ENCODE measurements at regions not wholly inside any gene's neighbourhood (a gene's known extent, or its start where the extent isn't known, plus 50 kb on each side); places are given as distances from the start of the nearest gene placed in this dataset.

DNA sequence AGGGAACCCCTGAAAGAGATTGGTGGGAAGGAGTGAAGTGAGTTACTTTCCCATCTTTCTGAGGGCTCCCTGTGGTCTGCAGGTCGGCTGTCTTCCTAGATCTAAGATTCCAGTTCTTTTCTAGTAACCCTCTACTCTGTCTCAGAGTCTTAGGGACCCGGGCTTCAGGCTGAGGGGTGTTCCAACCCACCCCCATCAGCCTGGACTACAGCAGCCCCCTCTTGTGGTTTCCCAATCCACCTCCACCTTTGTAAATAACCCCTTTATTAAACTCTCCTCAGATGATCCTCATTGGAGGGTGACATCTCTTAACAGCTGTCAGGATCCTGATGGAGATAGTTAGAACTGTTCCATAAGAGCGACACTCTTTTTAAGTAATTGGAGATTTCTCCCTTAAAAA lies 300.4 kb downstream of the LRFN2 start:
- no peaks in the 10 kb centered on the region for H3K9me2 ChIP-seq (replicated peaks; ENCODE audit: control insufficient read depth, low read length)
- H3K4me2 ChIP-seq (ENCODE audit: low read length), result no peak overlapping the region
- no peaks in the 10 kb centered on the region for H3K79me2 ChIP-seq (ENCODE audit: control insufficient read depth, low read length)
- H3F3A ChIP-seq (ENCODE audit: control insufficient read depth, insufficient read depth), result no peaks in the 10 kb centered on the region
- H3K4me3 ChIP-seq (ENCODE audit: low read length), result no peak overlapping the region
- H3K36me3 ChIP-seq (ENCODE audit: control insufficient read depth, low read length), result no peaks in the 10 kb centered on the region
- no peaks in the 10 kb centered on the region for H4K20me1 ChIP-seq (ENCODE audit: control insufficient read depth, insufficient read depth, low read depth, low read length)
- H3K27ac ChIP-seq (ENCODE audit: low read depth, low read length), result no peak overlapping the region
- H3K9me3 ChIP-seq (ENCODE audit: control insufficient read depth, insufficient read depth, low read length), result no peaks in the 10 kb centered on the region
- TF ChIP-seq, protein P1, sequence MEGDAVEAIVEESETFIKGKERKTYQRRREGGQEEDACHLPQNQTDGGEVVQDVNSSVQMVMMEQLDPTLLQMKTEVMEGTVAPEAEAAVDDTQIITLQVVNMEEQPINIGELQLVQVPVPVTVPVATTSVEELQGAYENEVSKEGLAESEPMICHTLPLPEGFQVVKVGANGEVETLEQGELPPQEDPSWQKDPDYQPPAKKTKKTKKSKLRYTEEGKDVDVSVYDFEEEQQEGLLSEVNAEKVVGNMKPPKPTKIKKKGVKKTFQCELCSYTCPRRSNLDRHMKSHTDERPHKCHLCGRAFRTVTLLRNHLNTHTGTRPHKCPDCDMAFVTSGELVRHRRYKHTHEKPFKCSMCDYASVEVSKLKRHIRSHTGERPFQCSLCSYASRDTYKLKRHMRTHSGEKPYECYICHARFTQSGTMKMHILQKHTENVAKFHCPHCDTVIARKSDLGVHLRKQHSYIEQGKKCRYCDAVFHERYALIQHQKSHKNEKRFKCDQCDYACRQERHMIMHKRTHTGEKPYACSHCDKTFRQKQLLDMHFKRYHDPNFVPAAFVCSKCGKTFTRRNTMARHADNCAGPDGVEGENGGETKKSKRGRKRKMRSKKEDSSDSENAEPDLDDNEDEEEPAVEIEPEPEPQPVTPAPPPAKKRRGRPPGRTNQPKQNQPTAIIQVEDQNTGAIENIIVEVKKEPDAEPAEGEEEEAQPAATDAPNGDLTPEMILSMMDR (IDR thresholded peaks at IDR 0.05; ENCODE audit: low read depth, low read length, poor library complexity, severe bottlenecking), result no peak
- TF ChIP-seq EZH2phosphoT487 (IDR thresholded peaks at IDR 0.05; ENCODE audit: borderline replicate concordance, low read length), result no peak
- no peaks in the 10 kb centered on the region for H3K4me1 ChIP-seq (ENCODE audit: control insufficient read depth, low read length)
- H3K27me3 ChIP-seq (ENCODE audit: control insufficient read depth, low read length), result peaks cover 22% of the 10 kb centered on the region; the same call in 1 of the 2 replicates

DNA sequence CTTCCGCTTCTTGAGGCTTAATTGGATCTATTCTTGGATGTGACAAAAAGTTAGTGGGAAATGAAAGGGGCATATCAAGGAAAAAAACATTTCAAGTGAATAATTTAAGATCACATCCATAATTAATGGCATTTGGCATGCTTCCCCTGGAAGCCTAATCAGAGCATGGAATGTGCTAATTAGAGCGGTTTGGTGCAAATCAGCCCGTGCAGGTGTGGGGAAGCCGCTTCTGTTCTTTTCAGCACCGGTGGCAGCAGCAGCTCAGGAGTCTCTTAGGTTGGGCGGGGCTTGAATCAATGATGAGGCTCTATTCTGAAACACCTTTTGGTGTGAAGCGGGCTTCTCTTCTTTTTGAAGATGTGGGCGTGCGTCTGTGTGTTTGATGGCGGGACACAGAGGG lies 301.2 kb downstream of the LRFN2 start:
- Histone ChIP-seq H3K36me3 (ENCODE audit: control insufficient read depth, low read length) (no peaks in the 10 kb centered on the region), H3K9me3 (ENCODE audit: control insufficient read depth, insufficient read depth, low read length) (no peaks in the 10 kb centered on the region), H3K27me3 (ENCODE audit: control insufficient read depth, low read length) (peaks cover 22% of the 10 kb centered on the region), H3K79me2 (ENCODE audit: control insufficient read depth, low read length) (no peaks in the 10 kb centered on the region), H4K20me1 (ENCODE audit: control insufficient read depth, insufficient read depth, low read depth, low read length) (no peaks in the 10 kb centered on the region), H3K4me3 (ENCODE audit: low read length) (no peak overlapping the region), H3K4me1 (ENCODE audit: control insufficient read depth, low read length) (no peaks in the 10 kb centered on the region), H3K9me2 (replicated peaks; ENCODE audit: control insufficient read depth, low read length) (no peaks in the 10 kb centered on the region), H3F3A (ENCODE audit: control insufficient read depth, insufficient read depth) (no peaks in the 10 kb centered on the region), H3K4me2 (ENCODE audit: low read length) (no peak overlapping the region), H3K27ac (ENCODE audit: low read depth, low read length) (no peak overlapping the region)
- TF ChIP-seq EZH2phosphoT487 (IDR thresholded peaks at IDR 0.05; ENCODE audit: borderline replicate concordance, low read length), result no peak
- TF ChIP-seq, protein P1 (IDR thresholded peaks at IDR 0.05; ENCODE audit: low read depth, low read length, poor library complexity, severe bottlenecking), result no peak

DNA sequence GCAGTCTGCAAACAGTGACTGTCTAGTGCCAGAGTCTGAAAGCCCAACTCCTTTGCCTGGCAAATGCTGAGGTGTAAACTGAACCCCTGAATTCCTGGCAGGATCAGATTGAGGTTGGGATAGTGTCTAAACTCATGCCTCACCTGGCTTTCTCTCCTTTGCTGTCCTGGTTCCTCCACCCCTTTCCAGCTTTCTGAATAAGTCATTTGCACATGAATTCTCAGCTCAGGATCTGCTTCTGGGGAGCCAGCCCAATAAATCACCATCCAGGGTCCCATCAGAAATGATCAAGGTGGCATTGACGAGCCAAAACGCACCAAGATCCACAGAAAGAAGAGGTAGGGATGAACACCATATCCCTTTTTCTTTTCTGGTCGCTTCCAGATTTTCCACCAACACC lies 301.6 kb downstream of the LRFN2 start:
- H3K9me2 ChIP-seq (replicated peaks; ENCODE audit: control insufficient read depth, low read length), result no peaks in the 10 kb centered on the region
- no peak overlapping the region for H3K27ac ChIP-seq (ENCODE audit: low read depth, low read length)
- TF ChIP-seq, protein P1 (IDR thresholded peaks at IDR 0.05; ENCODE audit: low read depth, low read length, poor library complexity, severe bottlenecking), result no peak
- TF ChIP-seq EZH2phosphoT487 (IDR thresholded peaks at IDR 0.05; ENCODE audit: borderline replicate concordance, low read length), result no peak

DNA sequence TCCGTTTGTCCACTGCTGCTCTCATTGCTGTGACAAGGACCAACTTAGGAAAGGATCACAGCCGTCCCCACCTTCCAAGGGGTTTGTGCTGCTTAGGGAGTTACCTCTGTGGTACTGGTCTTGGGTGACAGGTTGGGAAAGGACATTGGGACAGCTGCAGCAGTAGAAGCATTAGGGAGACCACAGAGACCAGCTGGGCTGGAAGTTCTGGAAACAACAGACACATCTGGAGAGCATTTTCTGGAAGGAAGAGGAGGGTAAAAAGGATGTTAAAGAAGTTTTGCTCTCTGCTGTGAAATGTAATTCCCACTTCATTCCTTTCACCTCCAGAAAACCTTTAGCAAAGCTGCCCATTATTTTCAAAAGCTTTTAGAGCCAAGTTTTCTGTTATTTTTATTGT lies 304.2 kb downstream of the LRFN2 start:
- Histone ChIP-seq H3K27me3 (ENCODE audit: control insufficient read depth, low read length) (peaks cover 22% of the 10 kb centered on the region), H3F3A (ENCODE audit: control insufficient read depth, insufficient read depth) (no peaks in the 10 kb centered on the region), H4K20me1 (ENCODE audit: control insufficient read depth, insufficient read depth, low read depth, low read length) (no peaks in the 10 kb centered on the region), H3K9me2 (replicated peaks; ENCODE audit: control insufficient read depth, low read length) (no peaks in the 10 kb centered on the region), H3K27ac (ENCODE audit: low read depth, low read length) (no peak overlapping the region), H3K9me3 (ENCODE audit: control insufficient read depth, insufficient read depth, low read length) (no peaks in the 10 kb centered on the region), H3K36me3 (ENCODE audit: control insufficient read depth, low read length) (no peaks in the 10 kb centered on the region), H3K4me3 (ENCODE audit: low read length) (no peak overlapping the region), H3K79me2 (ENCODE audit: control insufficient read depth, low read length) (no peaks in the 10 kb centered on the region), H3K4me1 (ENCODE audit: control insufficient read depth, low read length) (no peaks in the 10 kb centered on the region), H3K4me2 (ENCODE audit: low read length) (no peak overlapping the region)
- TF ChIP-seq, protein P1 (IDR thresholded peaks at IDR 0.05; ENCODE audit: low read depth, low read length, poor library complexity, severe bottlenecking), result no peak
- TF ChIP-seq EZH2phosphoT487 (IDR thresholded peaks at IDR 0.05; ENCODE audit: borderline replicate concordance, low read length), result no peak

More for the DNA sequence above, 301.6 kb downstream of the LRFN2 start:
- H4K20me1 ChIP-seq (ENCODE audit: control insufficient read depth, insufficient read depth, low read depth, low read length), result no peaks in the 10 kb centered on the region
- H3K9me3 ChIP-seq (ENCODE audit: control insufficient read depth, insufficient read depth, low read length), result no peaks in the 10 kb centered on the region
- no peaks in the 10 kb centered on the region for H3F3A ChIP-seq (ENCODE audit: control insufficient read depth, insufficient read depth)
- H3K4me3 ChIP-seq (ENCODE audit: low read length), result no peak overlapping the region
- no peaks in the 10 kb centered on the region for H3K79me2 ChIP-seq (ENCODE audit: control insufficient read depth, low read length)
- H3K4me2 ChIP-seq (ENCODE audit: low read length), result no peak overlapping the region
- H3K36me3 ChIP-seq (ENCODE audit: control insufficient read depth, low read length), result no peaks in the 10 kb centered on the region
- peaks cover 22% of the 10 kb centered on the region for H3K27me3 ChIP-seq (ENCODE audit: control insufficient read depth, low read length)
- H3K4me1 ChIP-seq (ENCODE audit: control insufficient read depth, low read length), result no peaks in the 10 kb centered on the region
